HEK293 (cell line): ENCODE measurements at regions not wholly inside any gene's neighbourhood (a gene's known extent, or its start where the extent isn't known, plus 50 kb on each side); places are given as distances from the start of the nearest gene placed in this dataset.

Experiments
- CTCF ChIA-PET: fragments of 350-600 bp; formaldehyde crosslinking; extraction: SDS; loops from one replicate; lab custom pipeline; 2021; ENCODE audit warnings: antibody characterized with exemption; lab: Yijun Ruan, JAX
- POLR2A ChIA-PET: fragments of 300-600 bp; formaldehyde crosslinking; extraction: SDS; loops from one replicate; lab custom pipeline; 2020; ENCODE audit warnings: antibody characterized with exemption, inconsistent platforms; lab: Yijun Ruan, JAX
- H3K27ac ChIP-seq: fragments of 200-500 bp; sonication (Bioruptor generic); 2 replicates; pipeline ENCODE4 v1.5.1; 2014; ENCODE audit warnings: low read depth, low read length, control low read depth, inconsistent platforms; ENCODE audit errors: extremely low read depth
- H3K36me3 ChIP-seq, 2 experiments: fragments of 200-500 bp in 1 of 2; sonication (Bioruptor generic) in 1 of 2; 1 replicate in 1 of 2; 2 replicates in 1 of 2; pipeline ENCODE4 v1.5.1; 2014 to 2017; ENCODE audit warnings: inconsistent platforms in 2 of 2, low read length in 2 of 2; ENCODE audit not compliant: control insufficient read depth in 2 of 2, insufficient read depth in 1 of 2
- H3K4me1 ChIP-seq: fragments of 200-500 bp; sonication (Bioruptor generic); 2 replicates; pipeline ENCODE4 v1.5.1; 2014; ENCODE audit warnings: mild to moderate bottlenecking, low read length, inconsistent platforms; ENCODE audit not compliant: control insufficient read depth, insufficient read depth
- H3K4me3 ChIP-seq: 2 replicates; pipeline ENCODE4 v1.5.1; 2011; ENCODE audit warnings: low read depth, mild to moderate bottlenecking, control low read depth, low read length, moderate library complexity
- H3K9me3 ChIP-seq: fragments of 200-500 bp; sonication (Bioruptor generic); 2 replicates; pipeline ENCODE4 v1.5.1; 2014; ENCODE audit warnings: low read depth, low read length, inconsistent platforms; ENCODE audit not compliant: control insufficient read depth, insufficient read depth
- KLF10 ChIP-seq: fragments of 450-650 bp; IDR thresholded peaks from 2 replicates; pipeline ENCODE4 v1.5.1; 2018; ENCODE audit warnings: missing biosample characterization, mild to moderate bottlenecking, missing genetic modification characterization
- PATZ1 ChIP-seq: fragments of 450-650 bp; formaldehyde crosslinking; IDR thresholded peaks from 2 replicates; pipeline ENCODE4 v1.5.1; 2016; ENCODE audit warnings: missing biosample characterization, missing genetic modification characterization
- PRDM10 ChIP-seq: fragments of 450-650 bp; formaldehyde crosslinking; IDR thresholded peaks from 2 replicates; pipeline ENCODE4 v1.5.1; 2016; ENCODE audit warnings: missing biosample characterization, missing genetic modification characterization
- TRIM28 ChIP-seq: IDR thresholded peaks from 2 replicates; pipeline ENCODE4 v1.6.1; 2011; ENCODE audit warnings: low read length, control low read depth, borderline replicate concordance
- ZBTB48 ChIP-seq: fragments of 450-650 bp; formaldehyde crosslinking; IDR thresholded peaks from 2 replicates; pipeline ENCODE4 v1.5.1; 2016; ENCODE audit warnings: missing biosample characterization, missing genetic modification characterization
- ZFP3 ChIP-seq: fragments of 450-650 bp; formaldehyde crosslinking; IDR thresholded peaks from 2 replicates; pipeline ENCODE4 v1.5.1; 2016; ENCODE audit warnings: low read depth, missing biosample characterization, missing genetic modification characterization
- ZFP69B ChIP-seq: fragments of 450-650 bp; formaldehyde crosslinking; IDR thresholded peaks from 2 replicates; pipeline ENCODE4 v1.5.1; 2016; ENCODE audit warnings: missing biosample characterization, missing genetic modification characterization
- ZNF121 ChIP-seq: fragments of 450-650 bp; formaldehyde crosslinking; IDR thresholded peaks from 2 replicates; pipeline ENCODE4 v1.5.1; 2016; ENCODE audit warnings: missing biosample characterization, missing genetic modification characterization
- ZNF174 ChIP-seq: fragments of 450-650 bp; formaldehyde crosslinking; IDR thresholded peaks from 2 replicates; pipeline ENCODE4 v1.5.0; 2017; ENCODE audit warnings: missing biosample characterization, mild to moderate bottlenecking, missing genetic modification characterization
- ZNF26 ChIP-seq: fragments of 450-650 bp; formaldehyde crosslinking; IDR thresholded peaks from 2 replicates; pipeline ENCODE4 v1.5.1; 2016; ENCODE audit warnings: missing biosample characterization, missing genetic modification characterization
- ZNF292 ChIP-seq: fragments of 450-650 bp; formaldehyde crosslinking; IDR thresholded peaks from 2 replicates; pipeline ENCODE4 v1.5.1; 2016; ENCODE audit warnings: low read depth, missing biosample characterization, missing genetic modification characterization, borderline replicate concordance
- ZNF488 ChIP-seq: fragments of 450-650 bp; formaldehyde crosslinking; IDR thresholded peaks from 2 replicates; pipeline ENCODE4 v1.5.1; 2016; ENCODE audit warnings: missing biosample characterization, missing genetic modification characterization
- ZNF623 ChIP-seq: fragments of 450-650 bp; formaldehyde crosslinking; IDR thresholded peaks from 2 replicates; pipeline ENCODE4 v1.5.1; 2016; ENCODE audit warnings: missing biosample characterization, missing genetic modification characterization
- ZNF645 ChIP-seq: fragments of 450-650 bp; formaldehyde crosslinking; IDR thresholded peaks from 2 replicates; pipeline ENCODE4; 2016; ENCODE audit warnings: missing biosample characterization, missing genetic modification characterization
- TF ChIP-seq, protein P1 (sequence below): fragments of 450-650 bp; formaldehyde crosslinking; IDR thresholded peaks from 2 replicates; pipeline ENCODE4 v1.5.1; 2016; ENCODE audit warnings: missing biosample characterization, missing genetic modification characterization

GRCh38 chr10:58972576-58973234 is 203.7 kb upstream of the PHYHIPL start (continued):
- TF ChIP-seq PATZ1 (tag by site-specific recombination) (no peak), ZNF174 (tag by site-specific recombination) (no peak), ZNF26 (tag by site-specific recombination) (no peak), TRIM28 (no peak), ZFP69B (tag by site-specific recombination) (no peak)
- TF ChIP-seq, protein P1, sequence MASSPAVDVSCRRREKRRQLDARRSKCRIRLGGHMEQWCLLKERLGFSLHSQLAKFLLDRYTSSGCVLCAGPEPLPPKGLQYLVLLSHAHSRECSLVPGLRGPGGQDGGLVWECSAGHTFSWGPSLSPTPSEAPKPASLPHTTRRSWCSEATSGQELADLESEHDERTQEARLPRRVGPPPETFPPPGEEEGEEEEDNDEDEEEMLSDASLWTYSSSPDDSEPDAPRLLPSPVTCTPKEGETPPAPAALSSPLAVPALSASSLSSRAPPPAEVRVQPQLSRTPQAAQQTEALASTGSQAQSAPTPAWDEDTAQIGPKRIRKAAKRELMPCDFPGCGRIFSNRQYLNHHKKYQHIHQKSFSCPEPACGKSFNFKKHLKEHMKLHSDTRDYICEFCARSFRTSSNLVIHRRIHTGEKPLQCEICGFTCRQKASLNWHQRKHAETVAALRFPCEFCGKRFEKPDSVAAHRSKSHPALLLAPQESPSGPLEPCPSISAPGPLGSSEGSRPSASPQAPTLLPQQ (tag by site-specific recombination): no peak
- TF ChIP-seq, all 188 proteins: peak for 0

- no peaks in the 10 kb centered on the region for H3K36me3 ChIP-seq
- POLR2A ChIA-PET: no interaction called here
- CTCF ChIA-PET: no interaction called here
- TF ChIP-seq ZNF623 (tag by site-specific recombination): no peak
- no peak for TF ChIP-seq PRDM10 (tag by site-specific recombination)
- TF ChIP-seq ZNF645 (tag by site-specific recombination): no peak
- no peak for TF ChIP-seq ZFP3 (tag by site-specific recombination)
- TF ChIP-seq ZNF488 (tag by site-specific recombination): no peak
- no peak for TF ChIP-seq ZBTB48 (tag by site-specific recombination)
- TF ChIP-seq ZNF292 (tag by site-specific recombination): no peak
- no peak for TF ChIP-seq KLF10 (tag by site-specific recombination)
- no peak for TF ChIP-seq ZNF121 (tag by site-specific recombination)
- H3K27ac ChIP-seq: no peak overlapping the region
- H3K9me3 ChIP-seq: no peaks in the 10 kb centered on the region
- no peaks in the 10 kb centered on the region for H3K4me1 ChIP-seq
- H3K4me3 ChIP-seq: no peak overlapping the region
Observed at GRCh38 chr10:58973235-58973595, 203.2 kb upstream of the PHYHIPL start.
